ENCODE measurements at regions not wholly inside any gene's neighbourhood (a gene's known extent, or its start where the extent isn't known, plus 50 kb on each side); places are given as distances from the start of the nearest gene placed in this dataset.
"Not testable (repeated sequence)": the region's sequence is repeated elsewhere in the genome, so short reads cannot be mapped to it uniquely, and the experiment has no call there.

DNA sequence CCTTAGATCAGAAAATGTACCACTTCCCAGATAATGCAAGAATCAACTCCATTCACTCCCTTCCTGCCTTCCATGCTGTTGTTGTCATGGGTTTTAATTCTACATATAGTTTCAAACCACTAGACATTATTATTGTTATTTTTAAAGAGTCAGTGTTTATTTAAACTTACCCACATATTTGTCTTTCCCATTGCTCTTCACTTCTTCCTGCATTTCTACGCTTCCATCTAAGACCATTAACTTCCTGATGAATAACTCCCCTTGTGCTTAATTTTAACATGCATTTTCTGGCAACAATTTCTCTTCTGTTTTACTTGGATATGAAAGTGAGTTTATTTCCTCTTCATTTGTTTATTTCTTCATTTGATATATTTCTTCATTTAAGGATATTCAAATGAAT is 127.1 kb upstream of the FHIT start:
- TF ChIP-seq GLIS3 (CRISPR knock-in tag; IDR thresholded peaks at IDR 0.05) (no peak), ZFP3 (CRISPR knock-in tag; IDR thresholded peaks at IDR 0.05) (no peak), ISL1 (CRISPR knock-in tag; IDR thresholded peaks at IDR 0.05) (no peak), ARNTL (CRISPR knock-in tag; IDR thresholded peaks at IDR 0.05; ENCODE audit: borderline replicate concordance, low read depth) (no peak), RARB (CRISPR knock-in tag; IDR thresholded peaks at IDR 0.05) (no peak), TSHZ2 (CRISPR knock-in tag; IDR thresholded peaks at IDR 0.05) (no peak)
- TF ChIP-seq, protein P1, sequence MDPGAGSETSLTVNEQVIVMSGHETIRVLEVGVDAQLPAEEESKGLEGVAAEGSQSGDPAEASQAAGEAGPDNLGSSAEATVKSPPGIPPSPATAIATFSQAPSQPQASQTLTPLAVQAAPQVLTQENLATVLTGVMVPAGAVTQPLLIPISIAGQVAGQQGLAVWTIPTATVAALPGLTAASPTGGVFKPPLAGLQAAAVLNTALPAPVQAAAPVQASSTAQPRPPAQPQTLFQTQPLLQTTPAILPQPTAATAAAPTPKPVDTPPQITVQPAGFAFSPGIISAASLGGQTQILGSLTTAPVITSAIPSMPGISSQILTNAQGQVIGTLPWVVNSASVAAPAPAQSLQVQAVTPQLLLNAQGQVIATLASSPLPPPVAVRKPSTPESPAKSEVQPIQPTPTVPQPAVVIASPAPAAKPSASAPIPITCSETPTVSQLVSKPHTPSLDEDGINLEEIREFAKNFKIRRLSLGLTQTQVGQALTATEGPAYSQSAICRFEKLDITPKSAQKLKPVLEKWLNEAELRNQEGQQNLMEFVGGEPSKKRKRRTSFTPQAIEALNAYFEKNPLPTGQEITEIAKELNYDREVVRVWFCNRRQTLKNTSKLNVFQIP (CRISPR knock-in tag; IDR thresholded peaks at IDR 0.05; ENCODE audit: borderline replicate concordance, low read depth): no peak
- no peak for ATAC-seq

GRCh38 chr3:61381745-61382392 is 130.6 kb upstream of the FHIT start:
- ATAC-seq: peak; percentile 90
- TF ChIP-seq OSR1 (CRISPR knock-in tag; IDR thresholded peaks at IDR 0.05): no peak
- TF ChIP-seq, protein P2, sequence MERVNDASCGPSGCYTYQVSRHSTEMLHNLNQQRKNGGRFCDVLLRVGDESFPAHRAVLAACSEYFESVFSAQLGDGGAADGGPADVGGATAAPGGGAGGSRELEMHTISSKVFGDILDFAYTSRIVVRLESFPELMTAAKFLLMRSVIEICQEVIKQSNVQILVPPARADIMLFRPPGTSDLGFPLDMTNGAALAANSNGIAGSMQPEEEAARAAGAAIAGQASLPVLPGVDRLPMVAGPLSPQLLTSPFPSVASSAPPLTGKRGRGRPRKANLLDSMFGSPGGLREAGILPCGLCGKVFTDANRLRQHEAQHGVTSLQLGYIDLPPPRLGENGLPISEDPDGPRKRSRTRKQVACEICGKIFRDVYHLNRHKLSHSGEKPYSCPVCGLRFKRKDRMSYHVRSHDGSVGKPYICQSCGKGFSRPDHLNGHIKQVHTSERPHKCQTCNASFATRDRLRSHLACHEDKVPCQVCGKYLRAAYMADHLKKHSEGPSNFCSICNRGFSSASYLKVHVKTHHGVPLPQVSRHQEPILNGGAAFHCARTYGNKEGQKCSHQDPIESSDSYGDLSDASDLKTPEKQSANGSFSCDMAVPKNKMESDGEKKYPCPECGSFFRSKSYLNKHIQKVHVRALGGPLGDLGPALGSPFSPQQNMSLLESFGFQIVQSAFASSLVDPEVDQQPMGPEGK (CRISPR knock-in tag; IDR thresholded peaks at IDR 0.05; ENCODE audit: borderline replicate concordance): no peak
- no peak for TF ChIP-seq TCF4 (CRISPR knock-in tag; IDR thresholded peaks at IDR 0.05; ENCODE audit: borderline replicate concordance)
- no peak for TF ChIP-seq GLIS3 (CRISPR knock-in tag; IDR thresholded peaks at IDR 0.05)
- no peak for TF ChIP-seq ZNF70 (CRISPR knock-in tag; IDR thresholded peaks at IDR 0.05)
- TF ChIP-seq ZNF8 (CRISPR knock-in tag; IDR thresholded peaks at IDR 0.05): no peak
- no peak for TF ChIP-seq CREB5 (CRISPR knock-in tag; IDR thresholded peaks at IDR 0.05; ENCODE audit: low read depth)
- TF ChIP-seq TOX (CRISPR knock-in tag; IDR thresholded peaks at IDR 0.05; ENCODE audit: borderline replicate concordance): no peak
- TF ChIP-seq ISL1 (CRISPR knock-in tag; IDR thresholded peaks at IDR 0.05): no peak
- TF ChIP-seq CSRNP3 (CRISPR knock-in tag; IDR thresholded peaks at IDR 0.05): no peak
- TF ChIP-seq, protein P1 (CRISPR knock-in tag; IDR thresholded peaks at IDR 0.05; ENCODE audit: borderline replicate concordance, low read depth): no peak

GRCh38 chr3:61387817-61388216 is 136.6 kb upstream of the FHIT start:
- no peak for ATAC-seq
- no peak for TF ChIP-seq TOX (CRISPR knock-in tag; IDR thresholded peaks at IDR 0.05; ENCODE audit: borderline replicate concordance)

DNA sequence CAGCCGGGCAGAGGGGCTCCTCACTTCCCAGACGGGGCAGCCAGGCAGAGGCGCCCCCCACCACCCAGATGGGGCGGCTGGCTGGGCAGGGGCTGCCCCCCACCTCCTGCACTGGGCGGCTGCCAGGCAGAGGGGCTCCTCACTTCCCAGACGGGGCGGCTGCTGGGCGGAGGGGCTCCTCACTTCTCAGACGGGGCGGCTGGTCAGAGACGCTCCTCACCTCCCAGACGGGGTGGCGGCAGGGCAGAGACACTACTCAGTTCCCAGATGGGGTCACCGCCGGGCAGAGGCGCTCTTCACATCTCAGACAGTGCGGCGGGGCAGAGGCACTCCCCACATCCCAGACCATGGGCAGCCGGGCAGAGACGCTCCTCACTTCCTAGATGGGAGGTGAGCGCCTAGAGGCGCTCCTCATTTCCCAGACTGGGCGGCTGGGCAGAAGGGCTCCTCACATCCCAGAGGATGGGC is 142.3 kb upstream of the FHIT start:
- not testable (repeated sequence) for ATAC-seq
